Ishikawa (cell line): ENCODE measurements at regions not wholly inside any gene's neighbourhood (a gene's known extent, or its start where the extent isn't known, plus 50 kb on each side); places are given as distances from the start of the nearest gene placed in this dataset.

Source experiments
- CEBPB ChIP-seq: IDR thresholded peaks from 2 replicates; pipeline ENCODE4 v1.6.1; 2012
- EGR1 ChIP-seq: IDR thresholded peaks from 2 replicates; pipeline ENCODE4 v1.6.1; 2012
- MAX ChIP-seq: IDR thresholded peaks from 2 replicates; pipeline ENCODE4 v1.6.1; 2012
- RAD21 ChIP-seq: IDR thresholded peaks from 2 replicates; pipeline ENCODE4 v1.6.1; 2012; ENCODE audit warnings: low read depth
- TAF1 ChIP-seq: IDR thresholded peaks from 2 replicates; pipeline ENCODE4 v1.6.1; 2012; ENCODE audit warnings: low read depth, mild to moderate bottlenecking

DNA sequence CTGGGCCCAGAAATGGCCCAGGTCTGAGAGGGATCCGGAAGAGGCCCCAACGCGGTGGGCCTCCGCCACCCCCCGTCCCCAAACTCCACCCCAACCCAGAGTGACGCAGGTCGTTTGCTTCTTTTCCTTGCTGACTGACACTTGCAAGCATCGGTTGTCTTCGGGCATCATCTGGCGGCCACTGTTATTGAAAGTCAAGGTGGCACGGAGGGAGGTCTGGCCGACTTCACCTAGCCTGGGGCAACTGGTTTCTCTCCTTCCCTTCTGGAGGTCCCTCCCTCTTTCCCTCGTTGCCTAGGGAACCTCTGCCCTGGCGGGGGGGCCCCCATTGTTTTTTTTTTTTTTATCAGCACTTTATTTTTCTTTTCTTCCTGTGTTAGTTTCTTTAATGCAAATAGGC, 241.8 kb downstream of the ALG10 start:
- TF ChIP-seq RAD21 (no peak), MAX (no peak), EGR1 (no peak), TAF1 (no peak), CEBPB (no peak)
